ENCODE measurements at regions not wholly inside any gene's neighbourhood (a gene's known extent, or its start where the extent isn't known, plus 50 kb on each side); places are given as distances from the start of the nearest gene placed in this dataset.

DNA sequence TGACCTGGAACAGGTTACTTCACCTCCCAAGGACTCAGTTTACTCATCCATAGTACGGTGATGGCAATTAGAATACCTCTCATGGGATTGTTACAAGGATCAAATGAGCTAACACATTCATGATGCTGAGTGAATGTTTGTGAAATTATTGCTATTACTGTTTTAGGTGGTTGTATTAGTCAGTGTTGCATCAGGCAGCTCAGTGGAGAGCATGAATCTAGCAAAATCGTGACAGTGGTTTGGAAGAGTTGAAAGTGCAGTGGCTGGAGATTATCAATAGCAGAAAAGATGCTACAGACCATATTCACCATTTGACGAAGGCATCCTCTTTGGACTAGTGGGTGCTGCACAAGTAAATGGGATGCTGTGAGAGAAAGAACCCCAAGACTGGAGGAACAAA lies 50.4 kb upstream of the CTNNBL1 start:
- Histone ChIP-seq H3K27ac (ENCODE audit: low read length, poor library complexity, severe bottlenecking) (no peak overlapping the region), H4K91ac (ENCODE audit: low read length) (no peak overlapping the region), H3K14ac (ENCODE audit: low read length in 2 of 2) (no peak overlapping the region), H3K4me1 (ENCODE audit: control insufficient read depth, insufficient read depth, low read depth, low read length) (no peaks in the 10 kb centered on the region), H3K23ac (ENCODE audit: low read length in 2 of 2) (no peak overlapping the region), H4K8ac (ENCODE audit: low read length) (no peak overlapping the region), H3K4me3 (ENCODE audit: insufficient read depth in 1 of 2, low read depth in 1 of 2, low read length in 2 of 2) (no peak overlapping the region), H3K79me1 (replicated peaks; ENCODE audit: low read length, poor library complexity, severe bottlenecking) (no peaks in the 10 kb centered on the region), H3K4me2 (ENCODE audit: low read length, poor library complexity, severe bottlenecking) (no peak overlapping the region), H2BK15ac (ENCODE audit: low read depth, poor library complexity, severe bottlenecking) (peak overlapping the region; percentile 20), H2AK5ac (ENCODE audit: low read length, severe bottlenecking) (no peak overlapping the region), H3K9me3 (ENCODE audit: control insufficient read depth, low read length) (no peaks in the 10 kb centered on the region), H2AFZ (ENCODE audit: low read depth, low read length) (no peak overlapping the region), H3K18ac (ENCODE audit: low read depth in 1 of 2, low read length in 2 of 2) (no peak overlapping the region), H3K4ac (ENCODE audit: low read depth in 1 of 2, low read length in 2 of 2) (no peak overlapping the region), H2BK12ac (ENCODE audit: low read length in 2 of 2) (no peak overlapping the region), H3K27me3 (ENCODE audit: control insufficient read depth in 1 of 2, insufficient read depth in 1 of 2, low read length in 2 of 2) (peaks cover 68 to 73% of the 10 kb centered on the region in 2 experiments), H2BK120ac (ENCODE audit: low read depth, low read length) (no peak overlapping the region), H3K36me3 (ENCODE audit: control insufficient read depth in 1 of 2, insufficient read depth in 2 of 2, low read depth in 1 of 2, low read length in 2 of 2) (no peaks in the 10 kb centered on the region), H3K9ac (ENCODE audit: low read length) (no peak overlapping the region), H2BK5ac (ENCODE audit: low read depth, low read length, poor library complexity, severe bottlenecking) (no peak overlapping the region)
- WGBS: 57% methylated on average over 3 of the region's 3 CpGs
- no peak for DNase-seq

DNA sequence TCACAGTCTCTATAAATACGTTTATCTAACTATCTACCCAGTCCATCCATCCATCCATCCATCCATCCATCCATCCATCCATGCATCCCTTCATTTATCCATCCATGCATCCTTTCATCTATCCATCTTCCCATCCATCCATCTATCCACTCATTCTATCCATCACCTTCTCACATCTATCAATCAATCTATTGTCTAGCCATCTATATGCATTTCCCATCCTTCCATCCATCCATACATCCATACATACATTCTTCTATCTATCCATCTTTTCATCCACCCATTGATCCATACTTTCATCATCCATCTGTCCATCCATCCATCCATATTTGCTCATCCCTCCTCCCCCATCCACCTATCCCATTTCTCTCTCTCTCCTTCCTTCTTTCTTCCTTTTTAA lies 51.6 kb upstream of the CTNNBL1 start:
- H3K9me3 ChIP-seq (ENCODE audit: control insufficient read depth, low read length): no peaks in the 10 kb centered on the region
- no peak overlapping the region for H2AK5ac ChIP-seq (ENCODE audit: low read length, severe bottlenecking)
- peaks cover 68 to 75% of the 10 kb centered on the region in 2 experiments for H3K27me3 ChIP-seq (ENCODE audit: control insufficient read depth in 1 of 2, insufficient read depth in 1 of 2, low read length in 2 of 2)
- no peak overlapping the region for H3K4me2 ChIP-seq (ENCODE audit: low read length, poor library complexity, severe bottlenecking)
- H3K14ac ChIP-seq (ENCODE audit: low read length in 2 of 2): no peak overlapping the region
- no peak overlapping the region for H3K4ac ChIP-seq (ENCODE audit: low read depth in 1 of 2, low read length in 2 of 2)
- no peaks in the 10 kb centered on the region for H3K79me1 ChIP-seq (replicated peaks; ENCODE audit: low read length, poor library complexity, severe bottlenecking)
- H3K9ac ChIP-seq (ENCODE audit: low read length): no peak overlapping the region
- H4K8ac ChIP-seq (ENCODE audit: low read length): no peak overlapping the region
- DNase-seq: no peak
- no peak overlapping the region for H2BK5ac ChIP-seq (ENCODE audit: low read depth, low read length, poor library complexity, severe bottlenecking)
- H3K4me3 ChIP-seq (ENCODE audit: insufficient read depth in 1 of 2, low read depth in 1 of 2, low read length in 2 of 2): no peak overlapping the region
- no peak overlapping the region for H2BK12ac ChIP-seq (ENCODE audit: low read length in 2 of 2)
- 73% methylated on average over 1 of the region's 1 CpG for WGBS
- H3K27ac ChIP-seq (ENCODE audit: low read length, poor library complexity, severe bottlenecking): no peak overlapping the region
- H3K23ac ChIP-seq (ENCODE audit: low read length in 2 of 2): no peak overlapping the region
- H2BK120ac ChIP-seq (ENCODE audit: low read depth, low read length): no peak overlapping the region
- no peak overlapping the region for H3K18ac ChIP-seq (ENCODE audit: low read depth in 1 of 2, low read length in 2 of 2)
- no peak overlapping the region for H2AFZ ChIP-seq (ENCODE audit: low read depth, low read length)
- H4K91ac ChIP-seq (ENCODE audit: low read length): no peak overlapping the region
- H3K36me3 ChIP-seq (ENCODE audit: control insufficient read depth in 1 of 2, insufficient read depth in 2 of 2, low read depth in 1 of 2, low read length in 2 of 2): no peaks in the 10 kb centered on the region
- no peak overlapping the region for H2BK15ac ChIP-seq (ENCODE audit: low read depth, poor library complexity, severe bottlenecking)
- no peaks in the 10 kb centered on the region for H3K4me1 ChIP-seq (ENCODE audit: control insufficient read depth, insufficient read depth, low read depth, low read length)

DNA sequence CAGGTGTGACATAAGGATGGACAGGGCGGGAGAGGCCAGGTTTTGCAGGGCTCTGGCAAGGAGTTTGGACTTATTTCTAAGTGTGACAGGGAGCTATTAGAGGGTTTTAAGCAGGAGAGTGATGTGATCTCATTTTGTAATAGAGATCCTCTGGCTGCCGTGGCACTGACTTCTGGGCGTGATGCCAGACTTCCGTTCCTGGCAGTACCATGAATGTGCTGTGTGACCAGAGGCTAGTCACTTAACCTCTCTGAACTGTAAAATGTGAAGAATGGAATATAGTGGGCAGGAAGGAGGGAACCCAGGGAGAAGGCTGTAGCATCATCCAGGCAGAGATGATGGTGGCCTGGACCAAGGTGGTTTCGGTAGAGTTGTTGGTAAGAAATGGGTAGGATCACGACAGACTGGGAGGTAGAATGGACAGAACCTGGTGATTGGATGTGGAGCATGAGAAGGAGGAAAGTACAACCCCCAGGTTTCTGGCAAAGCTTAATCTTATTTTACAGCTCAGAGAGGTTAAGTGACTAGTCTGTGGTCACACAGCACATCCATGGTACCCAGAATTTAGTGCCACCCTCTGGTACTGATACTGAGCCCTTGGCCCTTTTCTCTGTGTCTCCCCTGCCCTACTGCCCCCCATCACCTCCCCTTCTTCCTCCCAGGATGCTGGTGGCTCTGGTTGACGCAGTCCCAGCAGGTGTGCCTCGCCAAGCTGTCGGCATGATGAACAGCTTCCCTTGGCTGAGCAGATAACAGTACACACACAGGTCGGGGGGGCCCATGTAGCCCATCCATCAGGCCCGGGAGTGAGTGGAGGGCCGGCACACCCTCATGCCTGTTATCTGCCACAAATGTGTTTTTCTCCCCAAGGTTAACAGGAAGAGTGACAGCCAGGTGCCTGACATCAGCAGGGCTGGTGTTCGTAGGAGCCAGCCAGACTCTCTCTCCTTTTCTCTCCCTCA lies 52.9 kb upstream of the CTNNBL1 start:
- Histone ChIP-seq H2AK5ac (ENCODE audit: low read length, severe bottlenecking) (no peak overlapping the region), H3K9me3 (ENCODE audit: control insufficient read depth, low read length) (peaks cover 5% of the 10 kb centered on the region), H3K4me2 (ENCODE audit: low read length, poor library complexity, severe bottlenecking) (no peak overlapping the region), H3K36me3 (ENCODE audit: control insufficient read depth in 1 of 2, insufficient read depth in 2 of 2, low read depth in 1 of 2, low read length in 2 of 2) (no peaks in the 10 kb centered on the region), H2BK120ac (ENCODE audit: low read depth, low read length) (no peak overlapping the region), H2BK15ac (ENCODE audit: low read depth, poor library complexity, severe bottlenecking) (no peak overlapping the region), H2AFZ (ENCODE audit: low read depth, low read length) (no peak overlapping the region), H3K27ac (ENCODE audit: low read length, poor library complexity, severe bottlenecking) (no peak overlapping the region), H3K4ac (ENCODE audit: low read depth in 1 of 2, low read length in 2 of 2) (no peak overlapping the region), H3K14ac (ENCODE audit: low read length in 2 of 2) (no peak overlapping the region), H2BK12ac (ENCODE audit: low read length in 2 of 2) (no peak overlapping the region), H4K91ac (ENCODE audit: low read length) (no peak overlapping the region), H3K18ac (ENCODE audit: low read depth in 1 of 2, low read length in 2 of 2) (no peak overlapping the region), H3K4me1 (ENCODE audit: control insufficient read depth, insufficient read depth, low read depth, low read length) (no peaks in the 10 kb centered on the region), H3K9ac (ENCODE audit: low read length) (no peak overlapping the region), H2BK5ac (ENCODE audit: low read depth, low read length, poor library complexity, severe bottlenecking) (no peak overlapping the region), H3K79me1 (replicated peaks; ENCODE audit: low read length, poor library complexity, severe bottlenecking) (no peaks in the 10 kb centered on the region), H4K8ac (ENCODE audit: low read length) (no peak overlapping the region), H3K23ac (ENCODE audit: low read length in 2 of 2) (no peak overlapping the region), H3K27me3 (ENCODE audit: control insufficient read depth in 1 of 2, insufficient read depth in 1 of 2, low read length in 2 of 2) (peaks cover 65 to 78% of the 10 kb centered on the region in 2 experiments), H3K4me3 (ENCODE audit: insufficient read depth in 1 of 2, low read depth in 1 of 2, low read length in 2 of 2) (no peak overlapping the region)
- no peak for DNase-seq
- WGBS: 64% methylated on average over 13 of the region's 13 CpGs

DNA sequence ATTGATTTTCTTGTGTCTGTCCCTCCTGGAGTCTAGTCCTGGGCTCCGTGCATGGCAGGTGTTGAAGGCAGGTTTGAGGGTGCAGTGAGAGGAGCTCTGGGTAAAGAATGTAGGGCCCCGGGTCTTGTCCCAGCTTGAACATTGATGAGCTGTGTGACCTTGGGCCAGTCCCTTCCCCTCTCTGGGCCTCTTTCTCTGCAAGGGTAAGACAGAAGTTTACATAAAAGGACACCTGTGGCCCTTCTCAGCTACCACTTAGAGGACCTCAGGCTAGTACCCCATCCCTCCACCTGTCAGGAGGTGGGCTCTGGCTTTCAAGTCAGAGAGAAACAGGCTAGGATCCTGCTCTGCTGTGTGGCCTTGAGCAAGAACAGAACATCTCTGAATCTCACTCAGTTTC lies 55.3 kb upstream of the CTNNBL1 start:
- H3K9me3 ChIP-seq (ENCODE audit: control insufficient read depth, low read length): peaks cover 28% of the 10 kb centered on the region
- no peak overlapping the region for H3K14ac ChIP-seq (ENCODE audit: low read length in 2 of 2)
- H3K4ac ChIP-seq (ENCODE audit: low read depth in 1 of 2, low read length in 2 of 2): no peak overlapping the region
- no peaks in the 10 kb centered on the region for H3K36me3 ChIP-seq (ENCODE audit: control insufficient read depth in 1 of 2, insufficient read depth in 2 of 2, low read depth in 1 of 2, low read length in 2 of 2)
- no peak for DNase-seq
- no peak overlapping the region for H2BK120ac ChIP-seq (ENCODE audit: low read depth, low read length)
- no peak overlapping the region for H2AK5ac ChIP-seq (ENCODE audit: low read length, severe bottlenecking)
- H2BK15ac ChIP-seq (ENCODE audit: low read depth, poor library complexity, severe bottlenecking): no peak overlapping the region
- WGBS: 89% methylated on average over 2 of the region's 2 CpGs
- no peaks in the 10 kb centered on the region for H3K4me1 ChIP-seq (ENCODE audit: control insufficient read depth, insufficient read depth, low read depth, low read length)
- no peak overlapping the region for H2BK12ac ChIP-seq (ENCODE audit: low read length in 2 of 2)
- H3K9ac ChIP-seq (ENCODE audit: low read length): no peak overlapping the region
- H3K4me3 ChIP-seq (ENCODE audit: insufficient read depth in 1 of 2, low read depth in 1 of 2, low read length in 2 of 2): no peak overlapping the region
- peaks cover 45 to 73% of the 10 kb centered on the region in 2 experiments for H3K27me3 ChIP-seq (ENCODE audit: control insufficient read depth in 1 of 2, insufficient read depth in 1 of 2, low read length in 2 of 2)
- H2AFZ ChIP-seq (ENCODE audit: low read depth, low read length): no peak overlapping the region
- no peak overlapping the region for H3K27ac ChIP-seq (ENCODE audit: low read length, poor library complexity, severe bottlenecking)
- no peak overlapping the region for H3K18ac ChIP-seq (ENCODE audit: low read depth in 1 of 2, low read length in 2 of 2)
- no peak overlapping the region for H4K8ac ChIP-seq (ENCODE audit: low read length)
- H3K23ac ChIP-seq (ENCODE audit: low read length in 2 of 2): no peak overlapping the region
- no peak overlapping the region for H3K4me2 ChIP-seq (ENCODE audit: low read length, poor library complexity, severe bottlenecking)
- no peak overlapping the region for H2BK5ac ChIP-seq (ENCODE audit: low read depth, low read length, poor library complexity, severe bottlenecking)
- H4K91ac ChIP-seq (ENCODE audit: low read length): no peak overlapping the region
- H3K79me1 ChIP-seq (replicated peaks; ENCODE audit: low read length, poor library complexity, severe bottlenecking): no peaks in the 10 kb centered on the region

Measured in mesenchymal stem cell (in vitro differentiated cells and primary cell).